Astrocyte (in vitro differentiated cells and primary cell): ENCODE measurements at regions not wholly inside any gene's neighbourhood (a gene's known extent, or its start where the extent isn't known, plus 50 kb on each side); places are given as distances from the start of the nearest gene placed in this dataset.

Experiments used
- CTCF ChIP-seq: IDR thresholded peaks from 2 replicates; pipeline ENCODE4 v1.5.1; 2011; ENCODE audit warnings: low read depth, mild to moderate bottlenecking, inconsistent platforms, low read length, moderate library complexity; ENCODE audit not compliant: insufficient read depth
- EZH2 ChIP-seq: IDR thresholded peaks from 2 replicates; pipeline ENCODE4 v1.6.1; 2012; ENCODE audit warnings: mild to moderate bottlenecking, low read length, inconsistent platforms; ENCODE audit not compliant: insufficient read depth

- TF ChIP-seq CTCF (no peak), EZH2 (no peak)
Measured at GRCh38 chr2:128444816-128445522, 126.3 kb upstream of the HS6ST1 start.
